Right lobe of liver (tissue), 4 donors: ENCODE measurements at regions not wholly inside any gene's neighbourhood (a gene's known extent, or its start where the extent isn't known, plus 50 kb on each side); places are given as distances from the start of the nearest gene placed in this dataset.

Experiments
- POLR2A ChIP-seq: fragments of 450-650 bp; IDR thresholded peaks from one replicate; pipeline ENCODE4 v1.6.1; 2017; ENCODE audit warnings: antibody characterized with exemption, mild to moderate bottlenecking
- TF ChIP-seq, protein P1 (sequence below), 4 donors: fragments of 200-600 bp in 3 of 4; fragments of 450-650 bp in 1 of 4; IDR thresholded peaks; one replicate each; pipeline versions ENCODE4 v1.5.1 to v1.8.0; 2016 to 2022; ENCODE audit warnings: antibody characterized with exemption in 4 of 4, mild to moderate bottlenecking in 2 of 4
- donor health status: DM: no; HTN: no; CAD: no.
- donor health status: DM: no; HTN: no; CAD: no.
- donor health status: DM: no; HTN: yes; CAD: no.

DNA sequence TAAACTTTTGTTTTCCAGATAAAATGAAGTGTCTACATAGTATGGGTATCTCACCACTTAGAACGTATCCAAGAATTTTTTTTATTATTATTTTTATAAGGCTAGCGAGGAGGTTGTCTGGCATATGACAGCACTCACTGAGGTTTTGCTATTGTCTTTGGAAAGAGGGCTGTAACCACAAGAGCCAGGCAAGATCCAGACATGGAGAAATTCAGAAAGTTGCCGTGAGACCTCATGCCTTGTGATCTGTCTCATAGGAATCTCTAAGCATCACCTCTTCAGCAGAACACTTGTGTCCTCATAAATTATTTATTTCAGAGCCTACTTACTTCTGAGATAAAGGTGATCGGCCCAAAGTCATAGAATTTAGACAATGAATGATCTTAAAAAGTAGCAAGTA, 410.8 kb downstream of the CDH11 start:
- TF ChIP-seq, protein P1, sequence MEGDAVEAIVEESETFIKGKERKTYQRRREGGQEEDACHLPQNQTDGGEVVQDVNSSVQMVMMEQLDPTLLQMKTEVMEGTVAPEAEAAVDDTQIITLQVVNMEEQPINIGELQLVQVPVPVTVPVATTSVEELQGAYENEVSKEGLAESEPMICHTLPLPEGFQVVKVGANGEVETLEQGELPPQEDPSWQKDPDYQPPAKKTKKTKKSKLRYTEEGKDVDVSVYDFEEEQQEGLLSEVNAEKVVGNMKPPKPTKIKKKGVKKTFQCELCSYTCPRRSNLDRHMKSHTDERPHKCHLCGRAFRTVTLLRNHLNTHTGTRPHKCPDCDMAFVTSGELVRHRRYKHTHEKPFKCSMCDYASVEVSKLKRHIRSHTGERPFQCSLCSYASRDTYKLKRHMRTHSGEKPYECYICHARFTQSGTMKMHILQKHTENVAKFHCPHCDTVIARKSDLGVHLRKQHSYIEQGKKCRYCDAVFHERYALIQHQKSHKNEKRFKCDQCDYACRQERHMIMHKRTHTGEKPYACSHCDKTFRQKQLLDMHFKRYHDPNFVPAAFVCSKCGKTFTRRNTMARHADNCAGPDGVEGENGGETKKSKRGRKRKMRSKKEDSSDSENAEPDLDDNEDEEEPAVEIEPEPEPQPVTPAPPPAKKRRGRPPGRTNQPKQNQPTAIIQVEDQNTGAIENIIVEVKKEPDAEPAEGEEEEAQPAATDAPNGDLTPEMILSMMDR (IDR thresholded peaks at IDR 0.05) = no peak
- no peak for TF ChIP-seq POLR2A
